ENCODE measurements at regions not wholly inside any gene's neighbourhood (a gene's known extent, or its start where the extent isn't known, plus 50 kb on each side); places are given as distances from the start of the nearest gene placed in this dataset.
A peak's percentile ranks its signal among the peaks of the same experiment; 100 is the strongest.

- in situ Hi-C loops (cut with HindIII; ENCODE audit: low pct_unique_long_range_greater_than_20kb, low sequenced_read_pairs), result no loop called here
- DNase-seq (ENCODE audit: low read depth, low spot score), result no peak
These were observed 134.5 kb upstream of the SPRY1 start for GRCh38 chr4:123262080-123262479.

- in situ Hi-C loops (cut with HindIII; ENCODE audit: low pct_unique_long_range_greater_than_20kb, low sequenced_read_pairs), result no loop called here
- no peak for DNase-seq (ENCODE audit: low read depth, low spot score)
These were observed 131.2 kb upstream of the SPRY1 start for GRCh38 chr4:123265443-123265842.

DNA sequence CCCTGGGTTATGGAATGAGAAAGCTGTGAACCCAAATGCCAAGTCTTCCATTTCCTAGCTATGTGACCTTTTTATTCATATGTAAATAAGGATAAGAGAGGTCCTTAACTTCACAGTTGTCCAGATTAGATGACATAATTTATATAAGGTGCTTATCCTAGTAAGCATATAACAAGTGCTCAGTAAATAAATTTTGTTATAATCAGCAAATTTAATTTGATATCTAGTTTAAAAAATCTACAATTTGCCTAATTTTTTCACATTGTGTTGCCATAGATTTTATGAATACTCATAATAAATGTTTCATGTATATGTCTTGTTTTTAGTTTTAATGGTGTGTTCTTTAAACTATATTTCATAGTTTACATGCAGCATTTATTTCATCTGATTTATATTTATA, 130.4 kb upstream of the SPRY1 start:
- DNase-seq (ENCODE audit: low read depth, low spot score), result no peak
- in situ Hi-C loops (cut with HindIII; ENCODE audit: low pct_unique_long_range_greater_than_20kb, low sequenced_read_pairs), result no loop called here

- in situ Hi-C loops (cut with HindIII; ENCODE audit: low pct_unique_long_range_greater_than_20kb, low sequenced_read_pairs), result no loop called here
- no peak for DNase-seq (ENCODE audit: low read depth, low spot score)
These were observed 117.8 kb upstream of the SPRY1 start for GRCh38 chr4:123278755-123279154.

GRCh38 chr4:123283371-123283895, 113.2 kb upstream of the SPRY1 start:
- no peak for DNase-seq (ENCODE audit: low read depth, low spot score)
- in situ Hi-C loops (cut with HindIII; ENCODE audit: low pct_unique_long_range_greater_than_20kb, low sequenced_read_pairs), result no loop called here

DNA sequence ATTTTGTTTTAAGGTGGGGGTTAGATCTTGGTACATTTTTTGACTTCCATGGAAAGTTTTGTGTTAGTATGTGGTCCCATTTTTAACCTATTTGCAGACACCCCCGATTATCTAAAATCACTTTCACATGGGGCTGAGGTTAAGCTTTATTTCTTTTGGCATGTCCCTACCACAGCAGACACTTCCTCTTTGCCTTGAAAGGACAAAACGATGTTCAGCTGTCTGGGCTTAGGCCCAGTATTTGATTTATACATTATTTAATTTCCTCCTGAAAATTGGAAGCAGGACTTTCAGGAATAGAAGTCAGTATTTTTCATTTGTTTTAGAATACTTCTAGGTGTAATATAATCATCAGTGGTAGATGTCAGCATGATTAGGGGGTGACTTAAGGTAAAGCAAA, 112.4 kb upstream of the SPRY1 start:
- in situ Hi-C loops (cut with HindIII; ENCODE audit: low pct_unique_long_range_greater_than_20kb, low sequenced_read_pairs), result no loop called here
- no peak for DNase-seq (ENCODE audit: low read depth, low spot score)

- DNase-seq (ENCODE audit: low read depth, low spot score), result no peak
- in situ Hi-C loops (cut with HindIII; ENCODE audit: low pct_unique_long_range_greater_than_20kb, low sequenced_read_pairs), result no loop called here
These were observed 109.6 kb upstream of the SPRY1 start for GRCh38 chr4:123286903-123287466.

- in situ Hi-C loops (cut with HindIII; ENCODE audit: low pct_unique_long_range_greater_than_20kb, low sequenced_read_pairs), result no loop called here
These were observed 108.1 kb upstream of the SPRY1 start for GRCh38 chr4:123288309-123289025.

DNA sequence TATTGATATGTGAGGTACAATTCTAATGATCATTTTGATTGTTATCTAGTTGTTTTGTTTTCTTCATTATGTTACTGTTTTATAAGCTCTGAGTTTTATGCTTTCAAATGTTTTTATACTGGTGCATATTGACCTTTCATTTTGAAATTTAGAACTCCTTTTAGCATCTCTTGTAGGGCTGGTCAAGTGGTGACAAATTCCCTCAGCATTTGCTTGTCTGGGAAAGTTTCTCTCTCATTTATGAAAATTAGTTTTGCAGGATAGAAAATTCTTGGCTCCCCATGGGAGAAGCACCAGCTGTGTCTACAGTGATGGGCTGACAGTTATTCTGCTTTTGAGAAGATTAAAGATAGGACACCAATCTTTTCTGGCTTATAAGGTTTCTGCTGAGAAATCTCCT, 105.3 kb upstream of the SPRY1 start:
- in situ Hi-C loops (cut with HindIII; ENCODE audit: low pct_unique_long_range_greater_than_20kb, low sequenced_read_pairs), result no loop called here
- no peak for DNase-seq (ENCODE audit: low read depth, low spot score)

More at GRCh38 chr4:123288309-123289025, 108.1 kb upstream of the SPRY1 start:
- no peak for DNase-seq (ENCODE audit: low read depth, low spot score)

DNA sequence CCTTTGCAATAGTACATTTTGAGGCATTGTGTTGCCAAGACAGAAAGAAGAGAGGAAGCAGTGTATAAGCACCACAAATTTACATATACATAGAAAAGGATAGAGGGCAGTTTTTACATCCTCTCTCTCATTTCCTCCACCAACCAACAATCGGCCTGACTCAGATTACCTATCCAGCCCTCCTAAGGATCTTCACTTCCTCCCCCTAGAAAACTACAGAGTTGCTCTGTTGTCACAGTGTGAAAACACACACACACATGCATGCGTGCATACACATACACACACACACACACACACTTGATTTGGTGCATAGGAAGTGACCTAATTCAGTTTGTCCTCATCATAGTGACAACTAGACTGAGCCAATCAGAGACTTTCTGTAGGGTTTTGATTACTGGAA, 98.8 kb upstream of the SPRY1 start:
- no peak for DNase-seq (ENCODE audit: low read depth, low spot score)
- in situ Hi-C loops (cut with HindIII; ENCODE audit: low pct_unique_long_range_greater_than_20kb, low sequenced_read_pairs), result no loop called here

DNA sequence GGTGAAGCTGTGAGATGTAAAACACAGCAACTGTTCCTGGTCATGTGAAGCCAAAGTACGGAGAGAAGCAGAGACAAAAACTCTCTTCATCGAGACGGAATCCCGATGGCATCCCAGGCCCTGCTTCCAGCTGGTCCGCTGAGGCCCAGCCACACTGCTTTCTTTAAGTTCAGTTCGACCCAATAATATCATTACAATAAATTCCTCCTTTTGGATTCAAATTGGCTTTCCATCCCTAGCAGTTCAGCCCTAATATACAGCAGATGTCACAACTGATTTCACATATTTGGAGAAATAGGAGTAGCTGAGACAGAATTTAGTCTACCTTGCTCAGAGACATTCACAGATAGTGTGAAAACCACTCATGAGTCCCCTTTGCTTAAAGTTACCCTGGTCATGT, 98.3 kb upstream of the SPRY1 start:
- DNase-seq (ENCODE audit: low read depth, low spot score), result no peak
- in situ Hi-C loops (cut with HindIII; ENCODE audit: low pct_unique_long_range_greater_than_20kb, low sequenced_read_pairs), result no loop called here

GRCh38 chr4:123298801-123299200, 97.8 kb upstream of the SPRY1 start:
- in situ Hi-C loops (cut with HindIII; ENCODE audit: low pct_unique_long_range_greater_than_20kb, low sequenced_read_pairs), result no loop called here
- no peak for DNase-seq (ENCODE audit: low read depth, low spot score)

DNA sequence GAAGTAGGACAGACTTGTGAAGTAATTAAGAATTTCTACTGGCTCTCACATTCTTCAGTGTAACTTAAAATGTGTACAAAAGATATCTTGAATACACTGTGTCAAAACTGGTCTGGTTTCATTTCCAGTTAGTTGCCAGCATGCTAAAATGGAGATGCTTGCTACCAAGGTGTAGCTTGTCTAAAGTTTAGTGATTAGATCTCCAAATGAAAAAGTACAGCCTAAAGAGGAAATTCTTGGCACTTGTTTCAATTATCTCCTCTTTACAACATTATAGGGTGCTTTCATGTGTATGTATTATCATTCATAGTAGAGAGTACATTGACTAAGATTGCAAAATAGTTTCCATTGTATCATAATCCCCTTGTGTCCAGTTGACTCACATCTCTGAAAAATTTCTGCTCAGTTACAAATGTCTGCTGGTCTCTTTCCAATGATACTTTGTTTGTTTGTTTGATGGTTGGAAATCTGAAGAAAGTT, 97.3 kb upstream of the SPRY1 start:
- DNase-seq (ENCODE audit: low read depth, low spot score), result peak; percentile 15
- in situ Hi-C loops (cut with HindIII; ENCODE audit: low pct_unique_long_range_greater_than_20kb, low sequenced_read_pairs), result no loop called here

DNA sequence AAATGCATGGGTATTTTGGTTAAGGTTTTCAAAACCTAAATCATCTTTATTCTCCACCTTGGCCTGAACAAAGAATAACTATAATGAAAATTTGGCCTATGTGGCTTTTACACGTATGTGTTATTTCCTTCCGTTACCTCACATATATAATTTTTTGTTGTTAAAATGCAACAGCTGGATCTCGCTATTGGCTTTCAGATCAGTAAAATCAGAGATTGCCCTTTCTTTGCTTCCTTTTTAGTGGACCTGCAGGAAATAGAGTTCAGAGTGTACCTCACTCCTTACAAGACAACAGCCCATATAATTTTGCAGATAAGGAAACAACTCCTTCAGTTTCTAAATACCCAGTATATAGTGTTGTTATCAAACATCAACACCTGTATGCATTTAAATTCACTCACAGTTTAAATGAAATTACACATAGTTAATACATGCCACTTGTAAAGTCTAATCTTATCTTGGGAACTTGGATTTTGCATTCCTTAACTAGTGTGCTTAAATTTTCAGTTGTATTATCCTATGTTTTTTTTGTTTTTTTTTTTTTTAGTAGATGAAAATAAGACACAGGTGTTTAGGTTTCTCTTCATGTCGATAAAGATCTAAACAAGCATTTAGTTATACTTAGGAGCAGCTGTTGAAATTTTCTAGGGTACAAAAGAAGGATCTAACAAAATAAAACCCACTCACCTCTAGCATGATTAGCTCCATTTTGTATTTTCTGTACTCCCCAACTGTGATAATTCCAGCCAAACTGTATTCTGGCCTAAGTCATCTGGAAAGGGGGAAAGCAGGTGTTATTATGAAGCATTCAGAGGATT, 96.2 kb upstream of the SPRY1 start:
- no peak for DNase-seq (ENCODE audit: low read depth, low spot score)
- in situ Hi-C loops (cut with HindIII; ENCODE audit: low pct_unique_long_range_greater_than_20kb, low sequenced_read_pairs), result no loop called here

- DNase-seq (ENCODE audit: low read depth, low spot score), result no peak
- in situ Hi-C loops (cut with HindIII; ENCODE audit: low pct_unique_long_range_greater_than_20kb, low sequenced_read_pairs), result no loop called here
These were observed 94.7 kb upstream of the SPRY1 start for GRCh38 chr4:123301923-123302322.

- in situ Hi-C loops (cut with HindIII; ENCODE audit: low pct_unique_long_range_greater_than_20kb, low sequenced_read_pairs), result no loop called here
- no peak for DNase-seq (ENCODE audit: low read depth, low spot score)
These were observed 92.2 kb upstream of the SPRY1 start for GRCh38 chr4:123304151-123304964.

DNA sequence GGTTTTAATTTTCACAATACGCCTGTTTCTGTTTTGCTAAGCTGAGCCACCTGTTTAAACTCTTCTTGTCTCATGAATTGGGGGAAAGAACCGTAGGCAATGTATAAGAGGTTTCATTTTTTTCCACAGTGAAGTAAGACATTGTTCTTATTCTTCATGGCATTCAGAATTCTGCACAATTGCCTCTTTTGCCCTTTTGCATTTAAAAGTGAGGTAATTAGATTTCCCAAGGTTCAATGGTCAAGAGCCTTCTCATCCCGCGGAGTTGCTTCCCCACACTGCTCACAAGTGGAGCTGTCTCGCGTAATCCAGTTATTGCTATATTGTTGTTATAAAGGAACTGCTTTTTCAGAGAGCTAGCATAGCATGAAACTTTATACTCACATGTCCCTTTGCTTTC, 90.9 kb upstream of the SPRY1 start:
- peak; percentile 68 for DNase-seq (ENCODE audit: low read depth, low spot score)
- in situ Hi-C loops (cut with HindIII; ENCODE audit: low pct_unique_long_range_greater_than_20kb, low sequenced_read_pairs), result no loop called here

- no peak for DNase-seq (ENCODE audit: low read depth, low spot score)
These were observed 89.8 kb upstream of the SPRY1 start for GRCh38 chr4:123306769-123307168.

More at GRCh38 chr4:123306769-123307168, 89.8 kb upstream of the SPRY1 start:
- in situ Hi-C loops (cut with HindIII; ENCODE audit: low pct_unique_long_range_greater_than_20kb, low sequenced_read_pairs), result no loop called here
